Naive thymus-derived CD4-positive, alpha-beta T cell (primary cell): ENCODE measurements at regions not wholly inside any gene's neighbourhood (a gene's known extent, or its start where the extent isn't known, plus 50 kb on each side); places are given as distances from the start of the nearest gene placed in this dataset.
A peak's percentile ranks its signal among the peaks of the same experiment; 100 is the strongest.

Experiments used
- ATAC-seq: fragments of 150-1000 bp; cut with Tn5 transposase; 2 replicates; pipeline ENCODE4 v1.10.0; 2021; ENCODE audit warnings: mild to moderate bottlenecking, moderate library complexity
- CTCF ChIA-PET: fragments of 350-600 bp; sonication (Branson Sonifier 250); formaldehyde crosslinking; loops from one replicate; lab custom pipeline; 2021; ENCODE audit warnings: antibody characterized with exemption; lab: Charles Lee
- POLR2A ChIA-PET: fragments of 350-600 bp; sonication (Branson Sonifier 250); formaldehyde crosslinking; loops from one replicate; lab custom pipeline; 2021; ENCODE audit warnings: antibody characterized with exemption, inconsistent platforms; lab: Charles Lee
- DNase-seq, 9 donors: peaks; one replicate each; pipeline versions ENCODE4 v3.0.0 to v3.0.0-alpha.2; 2020 to 2022; ENCODE audit warnings: mixed read lengths in 1 of 9
- H3K27ac ChIP-seq: one replicate; pipeline ENCODE4 v1.7.0; 2013; ENCODE audit warnings: mild to moderate bottlenecking, low read depth, low read length, moderate library complexity
- H3K27me3 ChIP-seq, 2 donors: one replicate each; pipeline ENCODE4 v1.7.0; 2013; ENCODE audit warnings: low read length in 2 of 2, mild to moderate bottlenecking in 2 of 2, moderate library complexity in 2 of 2; ENCODE audit not compliant: control insufficient read depth in 2 of 2, insufficient read depth in 2 of 2
- H3K36me3 ChIP-seq, 3 experiments: 1 replicate in 2 of 3; 2 replicates in 1 of 3; pipeline ENCODE4 v1.7.0; 2013; ENCODE audit warnings: low read length in 3 of 3, mild to moderate bottlenecking in 3 of 3, moderate library complexity in 1 of 3; ENCODE audit not compliant: insufficient read depth in 3 of 3, control insufficient read depth in 2 of 3
- H3K4me1 ChIP-seq, 2 donors: one replicate each; pipeline ENCODE4 v1.7.0; 2013; ENCODE audit warnings: low read length in 2 of 2, mild to moderate bottlenecking in 2 of 2, moderate library complexity in 1 of 2; ENCODE audit not compliant: control insufficient read depth in 2 of 2, insufficient read depth in 2 of 2
- H3K4me3 ChIP-seq: 2 replicates; pipeline ENCODE4 v1.7.0; 2013; ENCODE audit warnings: mild to moderate bottlenecking, low read length
- H3K9me3 ChIP-seq, 3 experiments: 1 replicate in 2 of 3; 2 replicates in 1 of 3; pipeline ENCODE4 v1.7.0; 2013; ENCODE audit warnings: low read length in 3 of 3; ENCODE audit not compliant: control insufficient read depth in 2 of 3
- H3K27ac Mint-ChIP-seq, 9 donors: one replicate each; pipeline ENCODE4 v1.8.0; 2020 to 2022; ENCODE audit warnings: mixed read lengths in 9 of 9, mild to moderate bottlenecking in 8 of 9, moderate library complexity in 5 of 9, inconsistent platforms in 2 of 9
- H3K27me3 Mint-ChIP-seq, 5 donors: one replicate each; pipeline ENCODE4 v1.8.0; 2021 to 2022; ENCODE audit warnings: mixed read lengths in 5 of 5, mild to moderate bottlenecking in 1 of 5
- H3K36me3 Mint-ChIP-seq, 5 donors: one replicate each; pipeline ENCODE4 v1.8.0; 2020 to 2022; ENCODE audit warnings: mixed read lengths in 5 of 5, mild to moderate bottlenecking in 3 of 5, inconsistent platforms in 1 of 5
- H3K4me1 Mint-ChIP-seq, 7 donors: one replicate each; pipeline ENCODE4 v1.8.0; 2020 to 2022; ENCODE audit warnings: mixed read lengths in 7 of 7, mild to moderate bottlenecking in 3 of 7, inconsistent platforms in 1 of 7
- H3K4me3 Mint-ChIP-seq, 10 donors: one replicate each; pipeline ENCODE4 v1.8.0; 2020 to 2022; ENCODE audit warnings: mild to moderate bottlenecking in 10 of 10, mixed read lengths in 10 of 10, moderate library complexity in 6 of 10, inconsistent platforms in 2 of 10
- H3K9me3 Mint-ChIP-seq, 11 donors: one replicate each; pipeline ENCODE4 v1.8.0; 2020 to 2022; ENCODE audit warnings: mixed read lengths in 11 of 11, mild to moderate bottlenecking in 4 of 11, inconsistent platforms in 1 of 11, moderate library complexity in 1 of 11
- intact Hi-C, 2 donors: fragments of 100-400 bp; cut with micrococcal nuclease; formaldehyde crosslinking; loops; one replicate each; pipeline ENCODE4 v1.15.1; 2023

DNA sequence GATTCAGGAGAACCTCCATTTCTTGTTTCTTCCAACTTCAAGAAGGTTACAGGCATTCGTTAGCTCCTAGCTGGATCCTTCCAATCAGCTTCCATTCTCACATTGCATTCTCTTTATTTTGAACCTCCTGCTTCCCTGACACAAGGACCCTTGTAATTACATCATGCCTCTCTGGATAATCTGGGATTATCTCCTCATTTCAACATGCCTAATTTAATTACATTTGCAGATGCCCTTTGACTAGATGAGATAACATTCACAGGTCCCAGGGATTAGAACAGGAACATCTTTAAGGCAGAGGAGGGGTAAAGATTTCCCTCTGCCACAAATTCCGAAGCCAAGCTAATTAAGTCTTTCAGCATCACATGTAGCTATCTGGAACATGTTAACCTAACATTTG lies 753.8 kb upstream of the PCDH7 start:
- Histone ChIP-seq H3K9me3 (no peaks in the 10 kb centered on the region), H3K4me3 (no peak overlapping the region), H3K4me1 (no peaks in the 10 kb centered on the region), H3K27me3 (no peaks in the 10 kb centered on the region), H3K27ac (no peak overlapping the region), H3K36me3 (no peaks in the 10 kb centered on the region)
- Mint-ChIP-seq H3K36me3 (no peaks in the 10 kb centered on the region), H3K27me3 (no peaks in the 10 kb centered on the region), H3K4me3 (no peak overlapping the region), H3K4me1 (no peaks in the 10 kb centered on the region), H3K9me3 (peaks cover 0 to 9% (median 3%) of the 10 kb centered on the region in 11 donors), H3K27ac (no peak overlapping the region)
- POLR2A ChIA-PET = no interaction called here
- CTCF ChIA-PET = no interaction called here
- DNase-seq (no peak), ATAC-seq (no peak)
- intact Hi-C loops = no loop called here

- intact Hi-C loops = no loop called here
- H3K4me1 ChIP-seq = no peaks in the 10 kb centered on the region
- ATAC-seq = no peak
- H3K4me3 ChIP-seq = no peak overlapping the region
- ChIA-PET POLR2A (no interaction called here), CTCF (no interaction called here)
- no peak overlapping the region for H3K27ac ChIP-seq
- Mint-ChIP-seq H3K4me1 (no peaks in the 10 kb centered on the region), H3K9me3 (peaks cover 0 to 6% (median 3%) of the 10 kb centered on the region in 11 donors), H3K4me3 (no peak overlapping the region), H3K36me3 (no peaks in the 10 kb centered on the region), H3K27ac (no peak overlapping the region), H3K27me3 (no peaks in the 10 kb centered on the region)
- no peaks in the 10 kb centered on the region for H3K27me3 ChIP-seq
- DNase-seq = no peak
- H3K36me3 ChIP-seq = no peaks in the 10 kb centered on the region
- no peaks in the 10 kb centered on the region for H3K9me3 ChIP-seq
Observed at GRCh38 chr4:29970626-29971025, 749.5 kb upstream of the PCDH7 start.

- no peak overlapping the region for H3K27ac ChIP-seq
- CTCF ChIA-PET = no interaction called here
- POLR2A ChIA-PET = no interaction called here
- H3K36me3 Mint-ChIP-seq = no peaks in the 10 kb centered on the region
- no peaks in the 10 kb centered on the region for H3K27me3 Mint-ChIP-seq
- DNase-seq (no peak), ATAC-seq (no peak)
- peaks cover 0 to 6% (median 4%) of the 10 kb centered on the region in 11 donors for H3K9me3 Mint-ChIP-seq
- intact Hi-C loops = no loop called here
- no peaks in the 10 kb centered on the region for H3K36me3 ChIP-seq
- no peak overlapping the region for H3K27ac Mint-ChIP-seq
- no peaks in the 10 kb centered on the region for H3K27me3 ChIP-seq
- no peaks in the 10 kb centered on the region for H3K4me1 Mint-ChIP-seq
- no peaks in the 10 kb centered on the region for H3K9me3 ChIP-seq
- no peaks in the 10 kb centered on the region for H3K4me1 ChIP-seq
- H3K4me3 ChIP-seq = no peak overlapping the region
- no peak overlapping the region for H3K4me3 Mint-ChIP-seq
Observed at GRCh38 chr4:29972121-29972520, 748.0 kb upstream of the PCDH7 start.

- ATAC-seq (peak; percentile 18), DNase-seq (no peak)
- Mint-ChIP-seq H3K27me3 (no peaks in the 10 kb centered on the region), H3K9me3 (peaks cover 0 to 16% (median 3%) of the 10 kb centered on the region in 11 donors), H3K36me3 (no peaks in the 10 kb centered on the region), H3K27ac (no peak overlapping the region), H3K4me3 (no peak overlapping the region), H3K4me1 (no peaks in the 10 kb centered on the region)
- no peaks in the 10 kb centered on the region for H3K36me3 ChIP-seq
- no peak overlapping the region for H3K27ac ChIP-seq
- H3K27me3 ChIP-seq = no peaks in the 10 kb centered on the region
- H3K4me1 ChIP-seq = no peaks in the 10 kb centered on the region
- H3K9me3 ChIP-seq = no peaks in the 10 kb centered on the region
- intact Hi-C loops = no loop called here
- ChIA-PET CTCF (no interaction called here), POLR2A (no interaction called here)
- no peak overlapping the region for H3K4me3 ChIP-seq
Observed at GRCh38 chr4:29983890-29984289, 736.3 kb upstream of the PCDH7 start.

DNA sequence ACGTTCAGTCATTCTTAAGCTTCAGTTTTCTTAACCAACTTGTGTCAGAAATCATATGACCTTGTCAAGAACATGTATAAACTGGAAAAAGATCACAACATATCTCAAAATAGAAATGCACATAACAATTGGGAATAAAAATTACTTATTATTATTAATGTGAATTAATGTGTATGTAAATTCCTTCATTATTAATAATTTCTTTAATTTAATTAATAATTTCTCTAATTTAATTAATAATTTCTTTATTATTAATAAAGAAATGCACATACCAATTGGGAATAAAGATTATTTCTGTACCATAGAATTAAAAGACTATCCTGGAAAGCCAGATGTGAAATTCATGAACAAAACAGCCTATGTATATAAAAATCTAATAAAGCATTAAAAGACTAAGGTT lies 718.5 kb upstream of the PCDH7 start:
- H3K27ac Mint-ChIP-seq = no peak overlapping the region
- no peak overlapping the region for H3K4me3 ChIP-seq
- no peaks in the 10 kb centered on the region for H3K4me1 ChIP-seq
- no peaks in the 10 kb centered on the region for H3K36me3 Mint-ChIP-seq
- intact Hi-C loops = no loop called here
- no peaks in the 10 kb centered on the region for H3K36me3 ChIP-seq
- no peak overlapping the region for H3K27ac ChIP-seq
- no peak overlapping the region for H3K4me3 Mint-ChIP-seq
- ChIA-PET POLR2A (no interaction called here), CTCF (no interaction called here)
- no peak for DNase-seq
- peaks cover 3 to 38% (median 5%) of the 10 kb centered on the region in 11 donors for H3K9me3 Mint-ChIP-seq
- H3K4me1 Mint-ChIP-seq = no peaks in the 10 kb centered on the region
- H3K27me3 ChIP-seq = no peaks in the 10 kb centered on the region
- ATAC-seq = no peak
- no peaks in the 10 kb centered on the region for H3K9me3 ChIP-seq
- H3K27me3 Mint-ChIP-seq = no peaks in the 10 kb centered on the region

- intact Hi-C loops = no loop called here
- ATAC-seq (no peak), DNase-seq (no peak)
- CTCF ChIA-PET = no interaction called here
- peaks cover 3 to 31% (median 11%) of the 10 kb centered on the region in 11 donors for H3K9me3 Mint-ChIP-seq
- no peaks in the 10 kb centered on the region for H3K4me1 ChIP-seq
- no peaks in the 10 kb centered on the region for H3K36me3 ChIP-seq
- H3K36me3 Mint-ChIP-seq = no peaks in the 10 kb centered on the region
- H3K4me1 Mint-ChIP-seq = no peaks in the 10 kb centered on the region
- POLR2A ChIA-PET = no interaction called here
- no peak overlapping the region for H3K27ac Mint-ChIP-seq
- no peak overlapping the region for H3K4me3 ChIP-seq
- H3K9me3 ChIP-seq = no peaks in the 10 kb centered on the region
- H3K4me3 Mint-ChIP-seq = no peak overlapping the region
- H3K27me3 Mint-ChIP-seq = no peaks in the 10 kb centered on the region
- no peaks in the 10 kb centered on the region for H3K27me3 ChIP-seq
- H3K27ac ChIP-seq = no peak overlapping the region
Observed at GRCh38 chr4:30002341-30002740, 717.8 kb upstream of the PCDH7 start.

- Mint-ChIP-seq H3K27me3 (no peaks in the 10 kb centered on the region), H3K36me3 (no peaks in the 10 kb centered on the region), H3K4me1 (no peaks in the 10 kb centered on the region), H3K9me3 (peaks cover 2 to 29% (median 15%) of the 10 kb centered on the region in 11 donors), H3K27ac (no peak overlapping the region), H3K4me3 (no peak overlapping the region)
- CTCF ChIA-PET = no interaction called here
- H3K9me3 ChIP-seq = no peaks in the 10 kb centered on the region
- no peaks in the 10 kb centered on the region for H3K27me3 ChIP-seq
- H3K4me3 ChIP-seq = no peak overlapping the region
- no peak overlapping the region for H3K27ac ChIP-seq
- intact Hi-C loops = no loop called here
- POLR2A ChIA-PET = no interaction called here
- no peaks in the 10 kb centered on the region for H3K36me3 ChIP-seq
- no peak for DNase-seq
- ATAC-seq = no peak
- no peaks in the 10 kb centered on the region for H3K4me1 ChIP-seq
Observed at GRCh38 chr4:30005995-30006394, 714.2 kb upstream of the PCDH7 start.
